ENCODE measurements at regions not wholly inside any gene's neighbourhood (a gene's known extent, or its start where the extent isn't known, plus 50 kb on each side); places are given as distances from the start of the nearest gene placed in this dataset.

GRCh38 chr22:49449811-49450446, 377.7 kb downstream of the BRD1 start:
- ChIA-PET CTCF (no interaction called here), POLR2A (no interaction called here)
- Histone ChIP-seq H3K27ac (ENCODE audit: low read length) (no peak overlapping the region), H3K36me3 (ENCODE audit: control insufficient read depth in 2 of 2, extremely low read depth in 1 of 2, insufficient read depth in 1 of 2, low read length in 1 of 2) (no peaks in the 10 kb centered on the region), H3K4me3 (ENCODE audit: control insufficient read depth in 1 of 2, extremely low read depth in 1 of 2, low read length in 1 of 2) (no peak overlapping the region), H3K27me3 (replicated peaks in 1 of 2; ENCODE audit: control insufficient read depth in 2 of 2, extremely low read depth in 1 of 2, insufficient read depth in 2 of 2, low read length in 1 of 2) (peaks cover 4 to 59% of the 10 kb centered on the region in 2 experiments), H3K9me3 (no peaks in the 10 kb centered on the region), H3K4me1 (ENCODE audit: control insufficient read depth in 1 of 2, extremely low read depth in 1 of 2, insufficient read depth in 2 of 2, low read length in 2 of 2) (no peaks in the 10 kb centered on the region)
- peaks cover 30 to 34% of the 10 kb centered on the region in 2 donors for H3K27me3 Mint-ChIP-seq
- no peak for DNase-seq
- no peak overlapping the region for H3K4me3 Mint-ChIP-seq
- 32% methylated on average over 32 of the region's 38 CpGs for WGBS (ENCODE audit: insufficient coverage)
- H3K36me3 Mint-ChIP-seq = no peaks in the 10 kb centered on the region
- no peaks in the 10 kb centered on the region for H3K4me1 Mint-ChIP-seq
- H3K9me3 Mint-ChIP-seq = no peaks in the 10 kb centered on the region
- no peak overlapping the region for H3K27ac Mint-ChIP-seq
- no peak for ATAC-seq (replicated peaks in 1 of 4)

GRCh38 chr22:49449377-49449776, 378.3 kb downstream of the BRD1 start:
- no peaks in the 10 kb centered on the region for H3K4me1 ChIP-seq (ENCODE audit: control insufficient read depth in 1 of 2, extremely low read depth in 1 of 2, insufficient read depth in 2 of 2, low read length in 2 of 2)
- DNase-seq (no peak), ATAC-seq (replicated peaks in 1 of 4) (no peak)
- H3K27me3 ChIP-seq (replicated peaks in 1 of 2; ENCODE audit: control insufficient read depth in 2 of 2, extremely low read depth in 1 of 2, insufficient read depth in 2 of 2, low read length in 1 of 2) = peaks cover 4 to 54% of the 10 kb centered on the region in 2 experiments
- peaks cover 34% of the 10 kb centered on the region in 2 donors for H3K27me3 Mint-ChIP-seq
- H3K4me3 ChIP-seq (ENCODE audit: control insufficient read depth in 1 of 2, extremely low read depth in 1 of 2, low read length in 1 of 2) = no peak overlapping the region
- H3K9me3 ChIP-seq = no peaks in the 10 kb centered on the region
- H3K9me3 Mint-ChIP-seq = no peaks in the 10 kb centered on the region
- no peaks in the 10 kb centered on the region for H3K36me3 Mint-ChIP-seq
- H3K4me1 Mint-ChIP-seq = no peaks in the 10 kb centered on the region
- no peaks in the 10 kb centered on the region for H3K36me3 ChIP-seq (ENCODE audit: control insufficient read depth in 2 of 2, extremely low read depth in 1 of 2, insufficient read depth in 1 of 2, low read length in 1 of 2)
- H3K27ac ChIP-seq (ENCODE audit: low read length) = no peak overlapping the region
- POLR2A ChIA-PET = no interaction called here
- CTCF ChIA-PET = no interaction called here
- H3K27ac Mint-ChIP-seq = no peak overlapping the region
- H3K4me3 Mint-ChIP-seq = no peak overlapping the region
- 69% methylated on average over 13 of the region's 16 CpGs for WGBS (ENCODE audit: insufficient coverage)

DNA sequence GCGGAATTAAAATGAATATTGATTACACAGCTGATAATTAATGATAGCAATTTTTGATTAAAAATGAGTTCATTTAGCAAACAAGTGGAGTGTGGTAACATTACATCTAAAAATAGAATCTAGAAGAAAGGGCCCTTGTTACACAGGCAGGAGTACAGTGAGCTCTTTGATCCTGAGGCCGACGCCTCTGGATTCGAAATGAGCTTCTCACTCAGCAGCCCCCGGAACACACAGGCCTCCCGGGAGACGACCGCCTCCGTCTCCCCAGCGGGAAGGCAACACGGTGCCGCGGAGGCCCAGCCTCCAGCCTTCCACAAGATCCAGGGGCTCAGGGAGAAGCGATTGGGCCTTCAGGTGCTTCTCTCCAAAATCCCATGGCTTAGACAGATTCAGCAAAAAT, 379.1 kb downstream of the BRD1 start:
- Mint-ChIP-seq H3K36me3 (no peaks in the 10 kb centered on the region), H3K27ac (no peak overlapping the region), H3K4me1 (no peaks in the 10 kb centered on the region), H3K4me3 (no peak overlapping the region), H3K27me3 (peaks cover 34 to 37% of the 10 kb centered on the region in 2 donors), H3K9me3 (no peaks in the 10 kb centered on the region)
- ChIA-PET CTCF (no interaction called here), POLR2A (no interaction called here)
- H3K9me3 ChIP-seq = no peaks in the 10 kb centered on the region
- H3K4me3 ChIP-seq (ENCODE audit: control insufficient read depth in 1 of 2, extremely low read depth in 1 of 2, low read length in 1 of 2) = no peak overlapping the region
- DNase-seq (no peak), ATAC-seq (replicated peaks in 1 of 4) (no peak)
- H3K27ac ChIP-seq (ENCODE audit: low read length) = no peak overlapping the region
- H3K4me1 ChIP-seq (ENCODE audit: control insufficient read depth in 1 of 2, extremely low read depth in 1 of 2, insufficient read depth in 2 of 2, low read length in 2 of 2) = no peaks in the 10 kb centered on the region
- H3K36me3 ChIP-seq (ENCODE audit: control insufficient read depth in 2 of 2, extremely low read depth in 1 of 2, insufficient read depth in 1 of 2, low read length in 1 of 2) = no peaks in the 10 kb centered on the region
- H3K27me3 ChIP-seq (replicated peaks in 1 of 2; ENCODE audit: control insufficient read depth in 2 of 2, extremely low read depth in 1 of 2, insufficient read depth in 2 of 2, low read length in 1 of 2) = peaks cover 4 to 54% of the 10 kb centered on the region in 2 experiments
- WGBS (ENCODE audit: insufficient coverage) = 73% methylated on average over 13 of the region's 14 CpGs

GRCh38 chr22:49447837-49448236, 379.8 kb downstream of the BRD1 start:
- H3K27ac ChIP-seq (ENCODE audit: low read length) = no peak overlapping the region
- H3K4me1 Mint-ChIP-seq = no peaks in the 10 kb centered on the region
- no peaks in the 10 kb centered on the region for H3K9me3 Mint-ChIP-seq
- no peak overlapping the region for H3K27ac Mint-ChIP-seq
- ChIA-PET CTCF (no interaction called here), POLR2A (no interaction called here)
- peaks cover 34 to 39% of the 10 kb centered on the region in 2 donors for H3K27me3 Mint-ChIP-seq
- 84% methylated on average over 7 of the region's 13 CpGs for WGBS (ENCODE audit: insufficient coverage)
- H3K27me3 ChIP-seq (replicated peaks in 1 of 2; ENCODE audit: control insufficient read depth in 2 of 2, extremely low read depth in 1 of 2, insufficient read depth in 2 of 2, low read length in 1 of 2) = peaks cover 4 to 54% of the 10 kb centered on the region in 2 experiments
- DNase-seq (no peak), ATAC-seq (replicated peaks in 1 of 4) (no peak)
- H3K36me3 Mint-ChIP-seq = no peaks in the 10 kb centered on the region
- H3K36me3 ChIP-seq (ENCODE audit: control insufficient read depth in 2 of 2, extremely low read depth in 1 of 2, insufficient read depth in 1 of 2, low read length in 1 of 2) = no peaks in the 10 kb centered on the region
- no peak overlapping the region for H3K4me3 Mint-ChIP-seq
- H3K4me3 ChIP-seq (ENCODE audit: control insufficient read depth in 1 of 2, extremely low read depth in 1 of 2, low read length in 1 of 2) = no peak overlapping the region
- H3K9me3 ChIP-seq = no peaks in the 10 kb centered on the region
- H3K4me1 ChIP-seq (ENCODE audit: control insufficient read depth in 1 of 2, extremely low read depth in 1 of 2, insufficient read depth in 2 of 2, low read length in 2 of 2) = no peaks in the 10 kb centered on the region

- ChIA-PET CTCF (no interaction called here), POLR2A (no interaction called here)
- Mint-ChIP-seq H3K9me3 (no peaks in the 10 kb centered on the region), H3K36me3 (no peaks in the 10 kb centered on the region), H3K4me3 (no peak overlapping the region), H3K4me1 (no peaks in the 10 kb centered on the region), H3K27me3 (peaks cover 37 to 40% of the 10 kb centered on the region in 2 donors), H3K27ac (no peak overlapping the region)
- no peaks in the 10 kb centered on the region for H3K36me3 ChIP-seq (ENCODE audit: control insufficient read depth in 2 of 2, extremely low read depth in 1 of 2, insufficient read depth in 1 of 2, low read length in 1 of 2)
- peaks cover 4 to 55% of the 10 kb centered on the region in 2 experiments for H3K27me3 ChIP-seq (replicated peaks in 1 of 2; ENCODE audit: control insufficient read depth in 2 of 2, extremely low read depth in 1 of 2, insufficient read depth in 2 of 2, low read length in 1 of 2)
- ATAC-seq (replicated peaks in 1 of 4) (no peak), DNase-seq (no peak)
- no peak overlapping the region for H3K27ac ChIP-seq (ENCODE audit: low read length)
- H3K4me3 ChIP-seq (ENCODE audit: control insufficient read depth in 1 of 2, extremely low read depth in 1 of 2, low read length in 1 of 2) = no peak overlapping the region
- no peaks in the 10 kb centered on the region for H3K9me3 ChIP-seq
- 90% methylated on average over 5 of the region's 21 CpGs for WGBS (ENCODE audit: insufficient coverage)
- H3K4me1 ChIP-seq (ENCODE audit: control insufficient read depth in 1 of 2, extremely low read depth in 1 of 2, insufficient read depth in 2 of 2, low read length in 2 of 2) = no peaks in the 10 kb centered on the region
These were observed 380.6 kb downstream of the BRD1 start for GRCh38 chr22:49446759-49447710.

- WGBS (ENCODE audit: insufficient coverage) = 92% methylated on average over 16 of the region's 18 CpGs
These were observed 381.4 kb downstream of the BRD1 start for GRCh38 chr22:49446145-49446758.

More at GRCh38 chr22:49446145-49446758, 381.4 kb downstream of the BRD1 start:
- Mint-ChIP-seq H3K4me3 (no peak overlapping the region), H3K9me3 (no peaks in the 10 kb centered on the region), H3K27ac (no peak overlapping the region), H3K36me3 (no peaks in the 10 kb centered on the region), H3K4me1 (no peaks in the 10 kb centered on the region), H3K27me3 (peaks cover 40% of the 10 kb centered on the region in 2 donors)
- DNase-seq (no peak), ATAC-seq (replicated peaks in 1 of 4) (no peak)
- POLR2A ChIA-PET = no interaction called here
- Histone ChIP-seq H3K4me1 (ENCODE audit: control insufficient read depth in 1 of 2, extremely low read depth in 1 of 2, insufficient read depth in 2 of 2, low read length in 2 of 2) (no peaks in the 10 kb centered on the region), H3K27ac (ENCODE audit: low read length) (no peak overlapping the region), H3K36me3 (ENCODE audit: control insufficient read depth in 2 of 2, extremely low read depth in 1 of 2, insufficient read depth in 1 of 2, low read length in 1 of 2) (no peaks in the 10 kb centered on the region), H3K27me3 (replicated peaks in 1 of 2; ENCODE audit: control insufficient read depth in 2 of 2, extremely low read depth in 1 of 2, insufficient read depth in 2 of 2, low read length in 1 of 2) (peaks cover 4 to 50% of the 10 kb centered on the region in 2 experiments), H3K4me3 (ENCODE audit: control insufficient read depth in 1 of 2, extremely low read depth in 1 of 2, low read length in 1 of 2) (no peak overlapping the region), H3K9me3 (no peaks in the 10 kb centered on the region)
- CTCF ChIA-PET = no interaction called here

All from T-cell (primary cell).